Body of pancreas (tissue), 4 donors: ENCODE measurements at regions not wholly inside any gene's neighbourhood (a gene's known extent, or its start where the extent isn't known, plus 50 kb on each side); places are given as distances from the start of the nearest gene placed in this dataset.

ENCODE experiments used
- ATAC-seq: fragments of 150-250 bp; one replicate; pipeline ENCODE4 v1.9.1; 2016
- DNase-seq, 4 donors: peaks; one replicate each; pipeline ENCODE4 v3.0.0-alpha.2; 2019
- H3K27ac ChIP-seq, 4 donors: fragments of 200-600 bp; sonication (generic); 1 replicate in 3 of 4; 2 replicates in 1 of 4; pipeline versions ENCODE4 v1.5.1 to v1.6.1; 2016 to 2019; ENCODE audit warnings: mild to moderate bottlenecking in 1 of 4, mixed read lengths in 1 of 4, moderate library complexity in 1 of 4
- H3K27me3 ChIP-seq, 2 donors: fragments of 200-600 bp; sonication (generic); one replicate each; pipeline ENCODE4 v1.6.0; 2016; ENCODE audit warnings: mild to moderate bottlenecking in 1 of 2
- H3K36me3 ChIP-seq, 2 donors: fragments of 200-600 bp; sonication (generic); replicated peaks in 1 of 2; 2 replicates each; pipeline ENCODE4 v1.5.1; 2016; ENCODE audit warnings: low read depth in 2 of 2; ENCODE audit not compliant: insufficient read depth in 1 of 2
- H3K4me1 ChIP-seq: fragments of 200-600 bp; sonication (generic); one replicate; pipeline ENCODE4 v1.6.0; 2016
- H3K4me3 ChIP-seq, 2 donors: fragments of 200-600 bp; sonication (generic); 1 replicate in 1 of 2; 2 replicates in 1 of 2; pipeline ENCODE4 v1.5.1; 2016 to 2019
- H3K9me3 ChIP-seq, 3 donors: fragments of 200-600 bp; sonication (generic); 1 replicate in 2 of 3; 2 replicates in 1 of 3; pipeline ENCODE4 v1.5.1; 2016
- CTCF ChIP-seq, 7 experiments: fragments of 450-650 bp in 4 of 7; fragments of 200-600 bp in 3 of 7; sonication (generic) in 3 of 7; IDR thresholded peaks; one replicate each; pipeline ENCODE4 v1.5.1; 2016 to 2019; ENCODE audit warnings: antibody characterized with exemption in 7 of 7
- POLR2A ChIP-seq, 3 donors: fragments of 450-650 bp; IDR thresholded peaks; one replicate each; pipeline ENCODE4 v1.6.1; 2016; ENCODE audit warnings: antibody characterized with exemption in 3 of 3, mild to moderate bottlenecking in 2 of 3
- WGBS, 2 donors: methylation state at CpG; one replicate each; pipeline ENCODE4 v1.1.5; 2017; 5-methylcytosine and 5-hydroxymethylcytosine counted together
- intact Hi-C: fragments of 100-400 bp; cut with DNase I; formaldehyde crosslinking; loops from one replicate; pipeline ENCODE4 v1.15.1; 2023

GRCh38 chr5:175246242-175246888 is 197.6 kb downstream of the DRD1 start:
- Histone ChIP-seq H3K27ac (no peak overlapping the region), H3K9me3 (no peaks in the 10 kb centered on the region), H3K4me1 (no peaks in the 10 kb centered on the region), H3K4me3 (no peak overlapping the region), H3K36me3 (no peaks in the 10 kb centered on the region), H3K27me3 (no peaks in the 10 kb centered on the region)
- WGBS, 2 donors = 60 to 62% methylated on average over 7 to 8 of the region's 8 CpGs
- no peak for TF ChIP-seq POLR2A (IDR thresholded peaks at IDR 0.05)
- no peak for TF ChIP-seq CTCF (IDR thresholded peaks at IDR 0.05)
- ATAC-seq = peak; percentile 30
- peak in 1 of 4 donors; percentile 13 for DNase-seq
- intact Hi-C loops = no loop called here

GRCh38 chr5:175243441-175243840 is 200.5 kb downstream of the DRD1 start:
- intact Hi-C loops = no loop called here
- no peak for TF ChIP-seq POLR2A (IDR thresholded peaks at IDR 0.05)
- no peak for TF ChIP-seq CTCF (IDR thresholded peaks at IDR 0.05)
- WGBS, 2 donors = 70 to 77% methylated on average over 6 of the region's 6 CpGs
- Histone ChIP-seq H3K27me3 (no peaks in the 10 kb centered on the region), H3K9me3 (no peaks in the 10 kb centered on the region), H3K4me1 (no peaks in the 10 kb centered on the region), H3K36me3 (no peaks in the 10 kb centered on the region), H3K4me3 (no peak overlapping the region), H3K27ac (no peak overlapping the region)
- ATAC-seq (no peak), DNase-seq (no peak)

- WGBS, 2 donors = 69 to 74% methylated on average over 5 of the region's 5 CpGs
- TF ChIP-seq CTCF (IDR thresholded peaks at IDR 0.05) (no peak), POLR2A (IDR thresholded peaks at IDR 0.05) (no peak)
- Histone ChIP-seq H3K36me3 (no peaks in the 10 kb centered on the region), H3K9me3 (no peaks in the 10 kb centered on the region), H3K4me1 (no peaks in the 10 kb centered on the region), H3K4me3 (no peak overlapping the region), H3K27ac (no peak overlapping the region), H3K27me3 (no peaks in the 10 kb centered on the region)
- DNase-seq (no peak), ATAC-seq (no peak)
- intact Hi-C loops = no loop called here
These were observed 201.8 kb downstream of the DRD1 start for GRCh38 chr5:175242207-175242606.

GRCh38 chr5:175238326-175238725 is 205.7 kb downstream of the DRD1 start:
- DNase-seq (no peak), ATAC-seq (no peak)
- 60 to 62% methylated on average over 5 of the region's 5 CpGs for WGBS, 2 donors
- H3K4me1 ChIP-seq = no peaks in the 10 kb centered on the region
- no peaks in the 10 kb centered on the region for H3K9me3 ChIP-seq
- no peaks in the 10 kb centered on the region for H3K36me3 ChIP-seq
- intact Hi-C loops = no loop called here
- H3K27me3 ChIP-seq = no peaks in the 10 kb centered on the region
- no peak overlapping the region for H3K27ac ChIP-seq
- H3K4me3 ChIP-seq = no peak overlapping the region
- TF ChIP-seq POLR2A (IDR thresholded peaks at IDR 0.05) (no peak), CTCF (IDR thresholded peaks at IDR 0.05) (no peak)

- no peaks in the 10 kb centered on the region for H3K27me3 ChIP-seq
- DNase-seq = no peak
- no peaks in the 10 kb centered on the region for H3K9me3 ChIP-seq
- TF ChIP-seq CTCF (IDR thresholded peaks at IDR 0.05) (no peak), POLR2A (IDR thresholded peaks at IDR 0.05) (no peak)
- H3K36me3 ChIP-seq = no peaks in the 10 kb centered on the region
- intact Hi-C loops = no loop called here
- no peak overlapping the region for H3K4me3 ChIP-seq
- no peaks in the 10 kb centered on the region for H3K4me1 ChIP-seq
- WGBS, 2 donors = 46 to 66% methylated on average over 6 of the region's 6 CpGs
- no peak overlapping the region for H3K27ac ChIP-seq
- ATAC-seq = no peak
These were observed 207.8 kb downstream of the DRD1 start for GRCh38 chr5:175236176-175236575.
